ENCODE measurements at regions not wholly inside any gene's neighbourhood (a gene's known extent, or its start where the extent isn't known, plus 50 kb on each side); places are given as distances from the start of the nearest gene placed in this dataset.
"Not testable (repeated sequence)": the region's sequence is repeated elsewhere in the genome, so short reads cannot be mapped to it uniquely, and the experiment has no call there.

DNA sequence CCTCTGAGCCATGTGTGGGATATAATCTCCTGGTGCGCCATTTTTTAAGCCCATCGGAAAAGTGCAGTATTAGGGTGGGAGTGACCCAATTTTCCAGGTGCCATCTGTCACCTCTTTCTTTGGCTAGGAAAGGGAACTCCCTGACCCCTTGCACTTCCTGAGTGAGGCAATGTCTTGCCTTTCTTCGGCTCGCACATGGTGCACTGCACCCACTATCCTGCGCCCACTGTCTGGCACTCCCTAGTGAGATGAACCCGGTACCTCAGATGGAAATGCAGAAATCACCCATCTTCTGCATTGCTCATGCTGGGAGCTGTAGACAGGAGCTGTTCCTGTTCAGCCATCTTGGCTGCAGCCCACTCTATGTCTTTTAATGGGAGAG is 64.7 kb downstream of the OR13A1 start:
- DNase-seq (ENCODE audit: low spot score): not testable (repeated sequence)
